HAP-1 (cell line): ENCODE measurements at regions not wholly inside any gene's neighbourhood (a gene's known extent, or its start where the extent isn't known, plus 50 kb on each side); places are given as distances from the start of the nearest gene placed in this dataset.

ENCODE experiments used
- DNase-seq, 2 experiments: peaks; one replicate each; pipeline ENCODE4 v3.0.0-alpha.2; 2016 to 2020; ENCODE audit warnings: low spot score in 2 of 2
- H3K27me3 ChIP-seq: fragments of 250-450 bp; sonication (Bioruptor Pico); 2 replicates; pipeline ENCODE4 v1.5.1; 2020; ENCODE audit warnings: low read depth, mild to moderate bottlenecking, moderate library complexity
- H3K36me3 ChIP-seq: fragments of 250-450 bp; sonication (Bioruptor Pico); replicated peaks from 2 replicates; pipeline ENCODE4 v1.5.1; 2020; ENCODE audit warnings: mild to moderate bottlenecking
- H3K4me1 ChIP-seq: fragments of 250-450 bp; sonication (Bioruptor Pico); 2 replicates; pipeline ENCODE4 v1.5.1; 2020; ENCODE audit warnings: mild to moderate bottlenecking
- H3K4me3 ChIP-seq: fragments of 250-450 bp; sonication (Bioruptor Pico); 2 replicates; pipeline ENCODE4 v1.5.1; 2020; ENCODE audit warnings: mild to moderate bottlenecking, moderate library complexity
- H3K9me3 ChIP-seq: fragments of 250-450 bp; sonication (Bioruptor Pico); 2 replicates; pipeline ENCODE4 v1.5.1; 2020; ENCODE audit warnings: mild to moderate bottlenecking, moderate library complexity
- in situ Hi-C: fragments of 300-500 bp; cut with MboI; formaldehyde crosslinking; loops from 3 replicates; pipeline ENCODE4 v1.14.3; 2020; ENCODE audit warnings: low sequenced_read_pairs, inconsistent platforms, mixed read lengths

GRCh38 chr3:106113747-106114146, 244.9 kb upstream of the CBLB start:
- no peak for DNase-seq
- Histone ChIP-seq H3K4me1 (no peaks in the 10 kb centered on the region), H3K27me3 (no peaks in the 10 kb centered on the region), H3K4me3 (no peak overlapping the region), H3K9me3 (no peaks in the 10 kb centered on the region), H3K36me3 (no peaks in the 10 kb centered on the region)
- in situ Hi-C loops, result no loop called here

GRCh38 chr3:106114220-106114619, 245.4 kb upstream of the CBLB start:
- Histone ChIP-seq H3K9me3 (no peaks in the 10 kb centered on the region), H3K4me1 (no peaks in the 10 kb centered on the region)

GRCh38 chr3:106114848-106115247, 246.0 kb upstream of the CBLB start:
- no peaks in the 10 kb centered on the region for H3K9me3 ChIP-seq
- H3K4me1 ChIP-seq, result no peaks in the 10 kb centered on the region
- in situ Hi-C loops, result no loop called here
- no peak overlapping the region for H3K4me3 ChIP-seq
- no peaks in the 10 kb centered on the region for H3K36me3 ChIP-seq
- no peak for DNase-seq
- no peaks in the 10 kb centered on the region for H3K27me3 ChIP-seq

More at GRCh38 chr3:106114220-106114619, 245.4 kb upstream of the CBLB start:
- Histone ChIP-seq H3K27me3 (no peaks in the 10 kb centered on the region), H3K36me3 (no peaks in the 10 kb centered on the region), H3K4me3 (no peak overlapping the region)
- no peak for DNase-seq
- in situ Hi-C loops, result no loop called here

- no peaks in the 10 kb centered on the region for H3K36me3 ChIP-seq
- H3K27me3 ChIP-seq, result no peaks in the 10 kb centered on the region
- H3K4me1 ChIP-seq, result no peaks in the 10 kb centered on the region
Observed at GRCh38 chr3:106115557-106115956, 246.7 kb upstream of the CBLB start.

GRCh38 chr3:106116733-106117489, 248.1 kb upstream of the CBLB start:
- Histone ChIP-seq H3K4me3 (no peak overlapping the region), H3K27me3 (no peaks in the 10 kb centered on the region), H3K36me3 (no peaks in the 10 kb centered on the region), H3K4me1 (no peaks in the 10 kb centered on the region), H3K9me3 (no peaks in the 10 kb centered on the region)
- in situ Hi-C loops, result no loop called here
- no peak for DNase-seq

More at GRCh38 chr3:106115557-106115956, 246.7 kb upstream of the CBLB start:
- H3K9me3 ChIP-seq, result no peaks in the 10 kb centered on the region
- no peak for DNase-seq
- in situ Hi-C loops, result no loop called here
- H3K4me3 ChIP-seq, result no peak overlapping the region

GRCh38 chr3:106117490-106117858, 248.7 kb upstream of the CBLB start:
- no peak for DNase-seq
- no peaks in the 10 kb centered on the region for H3K27me3 ChIP-seq
- H3K36me3 ChIP-seq, result no peaks in the 10 kb centered on the region
- no peaks in the 10 kb centered on the region for H3K4me1 ChIP-seq
- H3K9me3 ChIP-seq, result no peaks in the 10 kb centered on the region
- in situ Hi-C loops, result no loop called here
- H3K4me3 ChIP-seq, result no peak overlapping the region

GRCh38 chr3:106119614-106120082, 250.8 kb upstream of the CBLB start:
- Histone ChIP-seq H3K4me1 (no peaks in the 10 kb centered on the region), H3K4me3 (no peak overlapping the region), H3K9me3 (no peaks in the 10 kb centered on the region), H3K27me3 (no peaks in the 10 kb centered on the region), H3K36me3 (no peaks in the 10 kb centered on the region)
- in situ Hi-C loops, result no loop called here
- DNase-seq, result no peak

- no peaks in the 10 kb centered on the region for H3K9me3 ChIP-seq
- no peaks in the 10 kb centered on the region for H3K27me3 ChIP-seq
- no peaks in the 10 kb centered on the region for H3K4me1 ChIP-seq
- DNase-seq, result no peak
- in situ Hi-C loops, result no loop called here
- H3K36me3 ChIP-seq, result no peaks in the 10 kb centered on the region
- no peak overlapping the region for H3K4me3 ChIP-seq
Observed at GRCh38 chr3:106120356-106120755, 251.5 kb upstream of the CBLB start.

GRCh38 chr3:106121491-106122289, 252.9 kb upstream of the CBLB start:
- in situ Hi-C loops, result no loop called here
- no peak for DNase-seq
- no peaks in the 10 kb centered on the region for H3K27me3 ChIP-seq
- H3K36me3 ChIP-seq, result no peaks in the 10 kb centered on the region
- H3K4me3 ChIP-seq, result no peak overlapping the region
- no peaks in the 10 kb centered on the region for H3K9me3 ChIP-seq
- H3K4me1 ChIP-seq, result no peaks in the 10 kb centered on the region

GRCh38 chr3:106124818-106125217, 256.0 kb upstream of the CBLB start:
- Histone ChIP-seq H3K4me3 (no peak overlapping the region), H3K36me3 (no peaks in the 10 kb centered on the region), H3K9me3 (no peaks in the 10 kb centered on the region), H3K4me1 (no peaks in the 10 kb centered on the region), H3K27me3 (no peaks in the 10 kb centered on the region)
- no peak for DNase-seq
- in situ Hi-C loops, result no loop called here

- in situ Hi-C loops, result no loop called here
Observed at GRCh38 chr3:106125321-106125720, 256.5 kb upstream of the CBLB start.

GRCh38 chr3:106126067-106126845, 257.4 kb upstream of the CBLB start:
- Histone ChIP-seq H3K9me3 (no peaks in the 10 kb centered on the region), H3K4me1 (no peaks in the 10 kb centered on the region), H3K4me3 (no peak overlapping the region), H3K27me3 (no peaks in the 10 kb centered on the region), H3K36me3 (no peaks in the 10 kb centered on the region)
- no peak for DNase-seq
- in situ Hi-C loops, result no loop called here

More at GRCh38 chr3:106125321-106125720, 256.5 kb upstream of the CBLB start:
- Histone ChIP-seq H3K36me3 (no peaks in the 10 kb centered on the region), H3K4me3 (no peak overlapping the region), H3K9me3 (no peaks in the 10 kb centered on the region), H3K27me3 (no peaks in the 10 kb centered on the region), H3K4me1 (no peaks in the 10 kb centered on the region)
- no peak for DNase-seq

GRCh38 chr3:106126846-106127235, 258.0 kb upstream of the CBLB start:
- no peaks in the 10 kb centered on the region for H3K36me3 ChIP-seq
- H3K9me3 ChIP-seq, result no peaks in the 10 kb centered on the region
- H3K4me3 ChIP-seq, result no peak overlapping the region
- no peak for DNase-seq
- no peaks in the 10 kb centered on the region for H3K27me3 ChIP-seq
- no peaks in the 10 kb centered on the region for H3K4me1 ChIP-seq
- in situ Hi-C loops, result no loop called here

- Histone ChIP-seq H3K36me3 (no peaks in the 10 kb centered on the region), H3K4me1 (no peaks in the 10 kb centered on the region), H3K27me3 (no peaks in the 10 kb centered on the region), H3K4me3 (no peak overlapping the region), H3K9me3 (no peaks in the 10 kb centered on the region)
- no peak for DNase-seq
- in situ Hi-C loops, result no loop called here
Observed at GRCh38 chr3:106129939-106130338, 261.1 kb upstream of the CBLB start.
